GM23338 (cell line): ENCODE measurements at regions not wholly inside any gene's neighbourhood (a gene's known extent, or its start where the extent isn't known, plus 50 kb on each side); places are given as distances from the start of the nearest gene placed in this dataset.

Experiments used
- ATAC-seq: fragments of 200-7000 bp; cut with Tn5 transposase; 3 replicates; pipeline ENCODE4 v1.9.1; 2020
- DNase-seq: peaks from one replicate; pipeline ENCODE4 v3.0.0-alpha.2; 2015; ENCODE audit warnings: low spot score
- H2AFZ ChIP-seq: fragments of 200-600 bp; sonication (generic); 2 replicates; pipeline ENCODE4 v1.8.0; 2016; ENCODE audit warnings: antibody characterized with exemption, mild to moderate bottlenecking, moderate library complexity
- H3F3A ChIP-seq: fragments of 200-600 bp; sonication (generic); replicated peaks from 2 replicates; pipeline ENCODE4 v1.8.0; 2017; ENCODE audit warnings: antibody characterized with exemption, mixed run types, low read depth
- H3K27ac ChIP-seq: fragments of 200-600 bp; sonication (generic); 2 replicates; pipeline ENCODE4 v1.6.1; 2016; ENCODE audit warnings: low read depth
- H3K27me3 ChIP-seq: fragments of 200-600 bp; sonication (generic); 2 replicates; pipeline ENCODE4 v1.8.0; 2016; ENCODE audit warnings: mild to moderate bottlenecking, mixed run types, moderate library complexity; ENCODE audit not compliant: insufficient read depth
- H3K36me3 ChIP-seq: fragments of 200-600 bp; sonication (generic); 2 replicates; pipeline ENCODE4 v1.8.0; 2016; ENCODE audit warnings: mild to moderate bottlenecking; ENCODE audit not compliant: insufficient read depth
- H3K4me1 ChIP-seq: fragments of 200-600 bp; sonication (generic); 2 replicates; pipeline ENCODE4 v1.8.0; 2016; ENCODE audit warnings: mild to moderate bottlenecking, moderate library complexity; ENCODE audit not compliant: insufficient read depth
- H3K4me2 ChIP-seq: fragments of 200-600 bp; sonication (generic); 2 replicates; pipeline ENCODE4 v1.7.1; 2017; ENCODE audit warnings: mixed run types
- H3K4me3 ChIP-seq: fragments of 200-600 bp; sonication (generic); 2 replicates; pipeline ENCODE4 v1.6.1; 2016; ENCODE audit warnings: mixed run types
- H3K79me2 ChIP-seq: fragments of 200-600 bp; sonication (generic); replicated peaks from 2 replicates; pipeline ENCODE4 v1.8.0; 2017; ENCODE audit warnings: mild to moderate bottlenecking; ENCODE audit not compliant: insufficient read depth
- H3K9me2 ChIP-seq: fragments of 200-600 bp; sonication (generic); 2 replicates; pipeline ENCODE4 v1.8.0; 2017; ENCODE audit not compliant: insufficient read depth
- H4K20me1 ChIP-seq: fragments of 200-600 bp; sonication (generic); replicated peaks from 2 replicates; pipeline ENCODE4 v1.8.0; 2017; ENCODE audit warnings: mild to moderate bottlenecking; ENCODE audit not compliant: insufficient read depth
- H3K27ac Mint-ChIP-seq: 2 replicates; pipeline ENCODE4 v1.8.0; 2020; ENCODE audit warnings: inconsistent platforms, mild to moderate bottlenecking, moderate library complexity, mixed read lengths
- H3K27me3 Mint-ChIP-seq: 3 replicates; pipeline ENCODE4 v1.8.0; 2022; ENCODE audit warnings: low read depth, mild to moderate bottlenecking, moderate library complexity, mixed read lengths, inconsistent platforms; ENCODE audit not compliant: insufficient read depth, poor library complexity
- H3K36me3 Mint-ChIP-seq: 3 replicates; pipeline ENCODE4 v1.8.0; 2021; ENCODE audit warnings: low read depth, mild to moderate bottlenecking, inconsistent platforms, moderate library complexity, mixed read lengths
- H3K4me1 Mint-ChIP-seq: 3 replicates; pipeline ENCODE4 v1.8.0; 2020; ENCODE audit warnings: mild to moderate bottlenecking, inconsistent platforms, mixed read lengths
- H3K4me3 Mint-ChIP-seq: 3 replicates; pipeline ENCODE4 v1.8.0; 2021; ENCODE audit warnings: moderate library complexity, mild to moderate bottlenecking, inconsistent platforms, mixed read lengths
- H3K9me3 Mint-ChIP-seq: 3 replicates; pipeline ENCODE4 v1.8.0; 2020; ENCODE audit warnings: moderate library complexity, mild to moderate bottlenecking, inconsistent platforms, mixed read lengths
- CREB1 ChIP-seq: fragments of 250-450 bp; sonication (Bioruptor Pico); IDR thresholded peaks from 2 replicates; pipeline ENCODE4 v1.5.0; 2020; ENCODE audit warnings: low read depth, mild to moderate bottlenecking, moderate library complexity
- EZH2 ChIP-seq: fragments of 200-600 bp; sonication (generic); IDR thresholded peaks from one replicate; pipeline ENCODE4 v1.8.0; 2017; ENCODE audit warnings: antibody characterized with exemption, mild to moderate bottlenecking, low read depth; ENCODE audit not compliant: unreplicated experiment
- EZH2phosphoT487 ChIP-seq: fragments of 200-600 bp; sonication (generic); IDR thresholded peaks from one replicate; pipeline ENCODE4 v1.8.1; 2018; ENCODE audit warnings: antibody characterized with exemption; ENCODE audit not compliant: unreplicated experiment
- NANOG ChIP-seq: IDR thresholded peaks from 2 replicates; pipeline ENCODE4 v1.6.1; 2016; ENCODE audit warnings: antibody characterized with exemption, borderline replicate concordance
- POLR2AphosphoS5 ChIP-seq: IDR thresholded peaks from 2 replicates; pipeline ENCODE4 v1.6.1; 2016; ENCODE audit warnings: antibody characterized with exemption, low read depth
- STAT1 ChIP-seq: IDR thresholded peaks from one replicate; pipeline ENCODE4 v1.6.1; 2016; ENCODE audit warnings: antibody characterized with exemption; ENCODE audit not compliant: unreplicated experiment
- ZNF114 ChIP-seq: fragments of 250-450 bp; sonication (Bioruptor Pico); IDR thresholded peaks from 2 replicates; pipeline ENCODE4 v1.5.0; 2020; ENCODE audit warnings: mild to moderate bottlenecking, moderate library complexity
- TF ChIP-seq, protein P1 (sequence below): IDR thresholded peaks from one replicate; pipeline ENCODE4 v1.6.1; 2018; ENCODE audit warnings: antibody characterized with exemption; ENCODE audit not compliant: unreplicated experiment
- TF ChIP-seq, protein P2 (sequence below): IDR thresholded peaks from 2 replicates; pipeline ENCODE4 v1.6.1; 2016; ENCODE audit warnings: antibody characterized with exemption
- TF ChIP-seq, protein P3 (sequence below), 2 experiments: fragments of 200-600 bp in 1 of 2; sonication (generic) in 1 of 2; conservative IDR thresholded peaks; 2 replicates each; pipeline versions ENCODE4 v1.5.1 to v1.6.1; 2016 to 2017; ENCODE audit warnings: antibody characterized with exemption in 2 of 2, low read depth in 2 of 2, mild to moderate bottlenecking in 2 of 2, moderate library complexity in 1 of 2
- TF ChIP-seq, protein P4 (sequence below): fragments of 250-450 bp; sonication (Bioruptor Pico); IDR thresholded peaks from 2 replicates; pipeline ENCODE4 v1.5.0; 2020; ENCODE audit warnings: mild to moderate bottlenecking, moderate library complexity

DNA sequence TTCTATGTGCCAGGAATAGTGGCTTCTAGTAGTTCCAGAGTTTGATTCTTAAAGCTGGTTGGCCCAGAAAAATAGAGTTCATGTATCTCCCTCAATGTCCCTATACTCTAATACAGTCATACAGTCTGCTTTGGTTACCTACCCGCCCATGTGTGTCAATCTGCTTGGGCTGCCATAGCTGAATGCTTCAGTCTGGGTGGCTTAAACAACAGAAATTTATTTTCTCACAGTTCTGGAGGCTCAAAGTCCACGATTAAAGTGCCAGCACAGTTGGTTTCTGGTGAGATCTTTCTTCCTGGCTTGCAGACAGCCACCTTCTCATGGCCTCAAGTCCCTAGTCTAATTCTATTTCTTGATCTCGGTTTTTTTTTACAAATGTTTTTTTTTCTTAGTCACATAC is 1739.0 kb downstream of the MAT2B start:
- DNase-seq (no peak), ATAC-seq (no peak)
- H3F3A ChIP-seq = no peaks in the 10 kb centered on the region
- no peak overlapping the region for H3K27ac ChIP-seq
- no peak overlapping the region for H3K4me2 ChIP-seq
- H3K27me3 Mint-ChIP-seq = no peaks in the 10 kb centered on the region
- TF ChIP-seq, protein P1, sequence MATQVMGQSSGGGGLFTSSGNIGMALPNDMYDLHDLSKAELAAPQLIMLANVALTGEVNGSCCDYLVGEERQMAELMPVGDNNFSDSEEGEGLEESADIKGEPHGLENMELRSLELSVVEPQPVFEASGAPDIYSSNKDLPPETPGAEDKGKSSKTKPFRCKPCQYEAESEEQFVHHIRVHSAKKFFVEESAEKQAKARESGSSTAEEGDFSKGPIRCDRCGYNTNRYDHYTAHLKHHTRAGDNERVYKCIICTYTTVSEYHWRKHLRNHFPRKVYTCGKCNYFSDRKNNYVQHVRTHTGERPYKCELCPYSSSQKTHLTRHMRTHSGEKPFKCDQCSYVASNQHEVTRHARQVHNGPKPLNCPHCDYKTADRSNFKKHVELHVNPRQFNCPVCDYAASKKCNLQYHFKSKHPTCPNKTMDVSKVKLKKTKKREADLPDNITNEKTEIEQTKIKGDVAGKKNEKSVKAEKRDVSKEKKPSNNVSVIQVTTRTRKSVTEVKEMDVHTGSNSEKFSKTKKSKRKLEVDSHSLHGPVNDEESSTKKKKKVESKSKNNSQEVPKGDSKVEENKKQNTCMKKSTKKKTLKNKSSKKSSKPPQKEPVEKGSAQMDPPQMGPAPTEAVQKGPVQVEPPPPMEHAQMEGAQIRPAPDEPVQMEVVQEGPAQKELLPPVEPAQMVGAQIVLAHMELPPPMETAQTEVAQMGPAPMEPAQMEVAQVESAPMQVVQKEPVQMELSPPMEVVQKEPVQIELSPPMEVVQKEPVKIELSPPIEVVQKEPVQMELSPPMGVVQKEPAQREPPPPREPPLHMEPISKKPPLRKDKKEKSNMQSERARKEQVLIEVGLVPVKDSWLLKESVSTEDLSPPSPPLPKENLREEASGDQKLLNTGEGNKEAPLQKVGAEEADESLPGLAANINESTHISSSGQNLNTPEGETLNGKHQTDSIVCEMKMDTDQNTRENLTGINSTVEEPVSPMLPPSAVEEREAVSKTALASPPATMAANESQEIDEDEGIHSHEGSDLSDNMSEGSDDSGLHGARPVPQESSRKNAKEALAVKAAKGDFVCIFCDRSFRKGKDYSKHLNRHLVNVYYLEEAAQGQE = no peak
- no peak for TF ChIP-seq STAT1
- TF ChIP-seq ZNF114 = no peak
- TF ChIP-seq, protein P2, sequence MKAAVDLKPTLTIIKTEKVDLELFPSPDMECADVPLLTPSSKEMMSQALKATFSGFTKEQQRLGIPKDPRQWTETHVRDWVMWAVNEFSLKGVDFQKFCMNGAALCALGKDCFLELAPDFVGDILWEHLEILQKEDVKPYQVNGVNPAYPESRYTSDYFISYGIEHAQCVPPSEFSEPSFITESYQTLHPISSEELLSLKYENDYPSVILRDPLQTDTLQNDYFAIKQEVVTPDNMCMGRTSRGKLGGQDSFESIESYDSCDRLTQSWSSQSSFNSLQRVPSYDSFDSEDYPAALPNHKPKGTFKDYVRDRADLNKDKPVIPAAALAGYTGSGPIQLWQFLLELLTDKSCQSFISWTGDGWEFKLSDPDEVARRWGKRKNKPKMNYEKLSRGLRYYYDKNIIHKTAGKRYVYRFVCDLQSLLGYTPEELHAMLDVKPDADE = no peak
- no peak for TF ChIP-seq EZH2phosphoT487
- TF ChIP-seq POLR2AphosphoS5 = no peak
- no peak for TF ChIP-seq NANOG
- TF ChIP-seq, protein P3, sequence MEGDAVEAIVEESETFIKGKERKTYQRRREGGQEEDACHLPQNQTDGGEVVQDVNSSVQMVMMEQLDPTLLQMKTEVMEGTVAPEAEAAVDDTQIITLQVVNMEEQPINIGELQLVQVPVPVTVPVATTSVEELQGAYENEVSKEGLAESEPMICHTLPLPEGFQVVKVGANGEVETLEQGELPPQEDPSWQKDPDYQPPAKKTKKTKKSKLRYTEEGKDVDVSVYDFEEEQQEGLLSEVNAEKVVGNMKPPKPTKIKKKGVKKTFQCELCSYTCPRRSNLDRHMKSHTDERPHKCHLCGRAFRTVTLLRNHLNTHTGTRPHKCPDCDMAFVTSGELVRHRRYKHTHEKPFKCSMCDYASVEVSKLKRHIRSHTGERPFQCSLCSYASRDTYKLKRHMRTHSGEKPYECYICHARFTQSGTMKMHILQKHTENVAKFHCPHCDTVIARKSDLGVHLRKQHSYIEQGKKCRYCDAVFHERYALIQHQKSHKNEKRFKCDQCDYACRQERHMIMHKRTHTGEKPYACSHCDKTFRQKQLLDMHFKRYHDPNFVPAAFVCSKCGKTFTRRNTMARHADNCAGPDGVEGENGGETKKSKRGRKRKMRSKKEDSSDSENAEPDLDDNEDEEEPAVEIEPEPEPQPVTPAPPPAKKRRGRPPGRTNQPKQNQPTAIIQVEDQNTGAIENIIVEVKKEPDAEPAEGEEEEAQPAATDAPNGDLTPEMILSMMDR (conservative IDR thresholded peaks at IDR 0.05; ENCODE audit: low read depth in 2 of 2) = no peak
- TF ChIP-seq CREB1 (CRISPR knock-in tag) = no peak
- TF ChIP-seq EZH2 = no peak
- TF ChIP-seq, protein P4, sequence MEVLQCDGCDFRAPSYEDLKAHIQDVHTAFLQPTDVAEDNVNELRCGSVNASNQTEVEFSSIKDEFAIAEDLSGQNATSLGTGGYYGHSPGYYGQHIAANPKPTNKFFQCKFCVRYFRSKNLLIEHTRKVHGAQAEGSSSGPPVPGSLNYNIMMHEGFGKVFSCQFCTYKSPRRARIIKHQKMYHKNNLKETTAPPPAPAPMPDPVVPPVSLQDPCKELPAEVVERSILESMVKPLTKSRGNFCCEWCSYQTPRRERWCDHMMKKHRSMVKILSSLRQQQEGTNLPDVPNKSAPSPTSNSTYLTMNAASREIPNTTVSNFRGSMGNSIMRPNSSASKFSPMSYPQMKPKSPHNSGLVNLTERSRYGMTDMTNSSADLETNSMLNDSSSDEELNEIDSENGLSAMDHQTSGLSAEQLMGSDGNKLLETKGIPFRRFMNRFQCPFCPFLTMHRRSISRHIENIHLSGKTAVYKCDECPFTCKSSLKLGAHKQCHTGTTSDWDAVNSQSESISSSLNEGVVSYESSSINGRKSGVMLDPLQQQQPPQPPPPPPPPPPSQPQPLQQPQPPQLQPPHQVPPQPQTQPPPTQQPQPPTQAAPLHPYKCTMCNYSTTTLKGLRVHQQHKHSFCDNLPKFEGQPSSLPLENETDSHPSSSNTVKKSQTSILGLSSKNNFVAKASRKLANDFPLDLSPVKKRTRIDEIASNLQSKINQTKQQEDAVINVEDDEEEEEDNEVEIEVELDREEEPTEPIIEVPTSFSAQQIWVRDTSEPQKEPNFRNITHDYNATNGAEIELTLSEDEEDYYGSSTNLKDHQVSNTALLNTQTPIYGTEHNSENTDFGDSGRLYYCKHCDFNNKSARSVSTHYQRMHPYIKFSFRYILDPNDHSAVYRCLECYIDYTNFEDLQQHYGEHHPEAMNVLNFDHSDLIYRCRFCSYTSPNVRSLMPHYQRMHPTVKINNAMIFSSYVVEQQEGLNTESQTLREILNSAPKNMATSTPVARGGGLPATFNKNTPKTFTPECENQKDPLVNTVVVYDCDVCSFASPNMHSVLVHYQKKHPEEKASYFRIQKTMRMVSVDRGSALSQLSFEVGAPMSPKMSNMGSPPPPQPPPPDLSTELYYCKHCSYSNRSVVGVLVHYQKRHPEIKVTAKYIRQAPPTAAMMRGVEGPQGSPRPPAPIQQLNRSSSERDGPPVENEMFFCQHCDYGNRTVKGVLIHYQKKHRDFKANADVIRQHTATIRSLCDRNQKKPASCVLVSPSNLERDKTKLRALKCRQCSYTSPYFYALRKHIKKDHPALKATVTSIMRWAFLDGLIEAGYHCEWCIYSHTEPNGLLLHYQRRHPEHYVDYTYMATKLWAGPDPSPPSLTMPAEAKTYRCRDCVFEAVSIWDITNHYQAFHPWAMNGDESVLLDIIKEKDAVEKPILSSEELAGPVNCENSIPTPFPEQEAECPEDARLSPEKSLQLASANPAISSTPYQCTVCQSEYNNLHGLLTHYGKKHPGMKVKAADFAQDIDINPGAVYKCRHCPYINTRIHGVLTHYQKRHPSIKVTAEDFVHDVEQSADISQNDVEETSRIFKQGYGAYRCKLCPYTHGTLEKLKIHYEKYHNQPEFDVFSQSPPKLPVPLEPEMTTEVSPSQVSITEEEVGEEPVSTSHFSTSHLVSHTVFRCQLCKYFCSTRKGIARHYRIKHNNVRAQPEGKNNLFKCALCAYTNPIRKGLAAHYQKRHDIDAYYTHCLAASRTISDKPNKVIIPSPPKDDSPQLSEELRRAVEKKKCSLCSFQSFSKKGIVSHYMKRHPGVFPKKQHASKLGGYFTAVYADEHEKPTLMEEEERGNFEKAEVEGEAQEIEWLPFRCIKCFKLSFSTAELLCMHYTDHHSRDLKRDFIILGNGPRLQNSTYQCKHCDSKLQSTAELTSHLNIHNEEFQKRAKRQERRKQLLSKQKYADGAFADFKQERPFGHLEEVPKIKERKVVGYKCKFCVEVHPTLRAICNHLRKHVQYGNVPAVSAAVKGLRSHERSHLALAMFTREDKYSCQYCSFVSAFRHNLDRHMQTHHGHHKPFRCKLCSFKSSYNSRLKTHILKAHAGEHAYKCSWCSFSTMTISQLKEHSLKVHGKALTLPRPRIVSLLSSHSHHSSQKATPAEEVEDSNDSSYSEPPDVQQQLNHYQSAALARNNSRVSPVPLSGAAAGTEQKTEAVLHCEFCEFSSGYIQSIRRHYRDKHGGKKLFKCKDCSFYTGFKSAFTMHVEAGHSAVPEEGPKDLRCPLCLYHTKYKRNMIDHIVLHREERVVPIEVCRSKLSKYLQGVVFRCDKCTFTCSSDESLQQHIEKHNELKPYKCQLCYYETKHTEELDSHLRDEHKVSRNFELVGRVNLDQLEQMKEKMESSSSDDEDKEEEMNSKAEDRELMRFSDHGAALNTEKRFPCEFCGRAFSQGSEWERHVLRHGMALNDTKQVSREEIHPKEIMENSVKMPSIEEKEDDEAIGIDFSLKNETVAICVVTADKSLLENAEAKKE (CRISPR knock-in tag) = no peak
- no peaks in the 10 kb centered on the region for H3K4me1 Mint-ChIP-seq
- H3K27me3 ChIP-seq = no peaks in the 10 kb centered on the region
- no peaks in the 10 kb centered on the region; the same call in 2 of the 3 replicates for H3K9me3 Mint-ChIP-seq
- peaks cover 4% of the 10 kb centered on the region; the same call in 1 of the 3 replicates for H3K36me3 Mint-ChIP-seq
- H3K27ac Mint-ChIP-seq = no peak overlapping the region
- H3K4me3 Mint-ChIP-seq = no peak overlapping the region
- H3K4me1 ChIP-seq = no peaks in the 10 kb centered on the region
- peaks cover 14% of the 10 kb centered on the region for H3K9me2 ChIP-seq
- H3K79me2 ChIP-seq = no peaks in the 10 kb centered on the region
- peak overlapping the region; percentile 82; the same call in 1 of the 2 replicates for H2AFZ ChIP-seq
- H3K36me3 ChIP-seq = 0 out of 2 replicates have a peak, but pooled peaks cover 3% of the 10 kb centered on the region
- no peaks in the 10 kb centered on the region for H4K20me1 ChIP-seq
- no peak overlapping the region for H3K4me3 ChIP-seq
